ENCODE measurements at regions not wholly inside any gene's neighbourhood (a gene's known extent, or its start where the extent isn't known, plus 50 kb on each side); places are given as distances from the start of the nearest gene placed in this dataset.
"Not testable (repeated sequence)": the region's sequence is repeated elsewhere in the genome, so short reads cannot be mapped to it uniquely, and the experiment has no call there.

- not testable (repeated sequence) for TF ChIP-seq ZNF274 (IDR thresholded peaks at IDR 0.05; ENCODE audit: low read length); ZNF274 (tag by site-specific recombination; IDR thresholded peaks at IDR 0.05; ENCODE audit: borderline replicate concordance); ZNF140 (tag by site-specific recombination; IDR thresholded peaks at IDR 0.05); ZNF2 (tag by site-specific recombination; IDR thresholded peaks at IDR 0.05); ZNF423 (tag by site-specific recombination; IDR thresholded peaks at IDR 0.05); REST (tag by site-specific recombination; IDR thresholded peaks at IDR 0.05); ZNF23 (tag by site-specific recombination; IDR thresholded peaks at IDR 0.05; ENCODE audit: borderline replicate concordance); ZNF521 (tag by site-specific recombination; IDR thresholded peaks at IDR 0.05); GLIS1 (tag by site-specific recombination; IDR thresholded peaks at IDR 0.05); KLF7 (tag by site-specific recombination; IDR thresholded peaks at IDR 0.05; ENCODE audit: borderline replicate concordance)
- TF ChIP-seq, protein P1, sequence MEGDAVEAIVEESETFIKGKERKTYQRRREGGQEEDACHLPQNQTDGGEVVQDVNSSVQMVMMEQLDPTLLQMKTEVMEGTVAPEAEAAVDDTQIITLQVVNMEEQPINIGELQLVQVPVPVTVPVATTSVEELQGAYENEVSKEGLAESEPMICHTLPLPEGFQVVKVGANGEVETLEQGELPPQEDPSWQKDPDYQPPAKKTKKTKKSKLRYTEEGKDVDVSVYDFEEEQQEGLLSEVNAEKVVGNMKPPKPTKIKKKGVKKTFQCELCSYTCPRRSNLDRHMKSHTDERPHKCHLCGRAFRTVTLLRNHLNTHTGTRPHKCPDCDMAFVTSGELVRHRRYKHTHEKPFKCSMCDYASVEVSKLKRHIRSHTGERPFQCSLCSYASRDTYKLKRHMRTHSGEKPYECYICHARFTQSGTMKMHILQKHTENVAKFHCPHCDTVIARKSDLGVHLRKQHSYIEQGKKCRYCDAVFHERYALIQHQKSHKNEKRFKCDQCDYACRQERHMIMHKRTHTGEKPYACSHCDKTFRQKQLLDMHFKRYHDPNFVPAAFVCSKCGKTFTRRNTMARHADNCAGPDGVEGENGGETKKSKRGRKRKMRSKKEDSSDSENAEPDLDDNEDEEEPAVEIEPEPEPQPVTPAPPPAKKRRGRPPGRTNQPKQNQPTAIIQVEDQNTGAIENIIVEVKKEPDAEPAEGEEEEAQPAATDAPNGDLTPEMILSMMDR (tag by site-specific recombination; IDR thresholded peaks at IDR 0.05): not testable (repeated sequence)
- TF ChIP-seq, protein P2, sequence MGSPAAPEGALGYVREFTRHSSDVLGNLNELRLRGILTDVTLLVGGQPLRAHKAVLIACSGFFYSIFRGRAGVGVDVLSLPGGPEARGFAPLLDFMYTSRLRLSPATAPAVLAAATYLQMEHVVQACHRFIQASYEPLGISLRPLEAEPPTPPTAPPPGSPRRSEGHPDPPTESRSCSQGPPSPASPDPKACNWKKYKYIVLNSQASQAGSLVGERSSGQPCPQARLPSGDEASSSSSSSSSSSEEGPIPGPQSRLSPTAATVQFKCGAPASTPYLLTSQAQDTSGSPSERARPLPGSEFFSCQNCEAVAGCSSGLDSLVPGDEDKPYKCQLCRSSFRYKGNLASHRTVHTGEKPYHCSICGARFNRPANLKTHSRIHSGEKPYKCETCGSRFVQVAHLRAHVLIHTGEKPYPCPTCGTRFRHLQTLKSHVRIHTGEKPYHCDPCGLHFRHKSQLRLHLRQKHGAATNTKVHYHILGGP (tag by site-specific recombination; IDR thresholded peaks at IDR 0.05): not testable (repeated sequence)
Measured at GRCh38 chr10:4221310-4221709, 436.3 kb upstream of the KLF6 start.
